K562 (cell line): ENCODE measurements at regions not wholly inside any gene's neighbourhood (a gene's known extent, or its start where the extent isn't known, plus 50 kb on each side); places are given as distances from the start of the nearest gene placed in this dataset.

Experiments
- CTCF ChIP-seq, 3 experiments: IDR thresholded peaks in 2 of 3; conservative IDR thresholded peaks in 1 of 3; 2 replicates each; pipeline ENCODE4 v1.5.1; 2011 to 2012; ENCODE audit warnings: low read length in 3 of 3, mild to moderate bottlenecking in 3 of 3, control low read depth in 2 of 3, improper control_type of control experiment in 1 of 3, inconsistent platforms in 1 of 3, low read depth in 1 of 3, mixed read lengths in 1 of 3, moderate library complexity in 1 of 3; ENCODE audit not compliant: insufficient read depth in 2 of 3
- JUN ChIP-seq, 2 experiments: sonication (generic) in 1 of 2; formaldehyde crosslinking in 1 of 2; IDR thresholded peaks; 2 replicates each; pipeline versions ENCODE4 v1.6.1 to v1.8.0; 2012 to 2022; ENCODE audit warnings: borderline replicate concordance in 2 of 2, mild to moderate bottlenecking in 2 of 2, improper control_type of control experiment in 1 of 2, low read depth in 1 of 2, low read length in 1 of 2, missing genetic modification reagents in 1 of 2
- ZEB2 ChIP-seq: fragments of 450-650 bp; IDR thresholded peaks from 2 replicates; pipeline ENCODE4 v1.6.1; 2016

GRCh38 chr16:76800196-76800595 is 390.8 kb upstream of the MON1B start:
- TF ChIP-seq ZEB2 (no peak), CTCF (IDR thresholded peaks at IDR 0.05 in 2 of 3, conservative IDR thresholded peaks at IDR 0.05 in 1 of 3; ENCODE audit: insufficient read depth in 2 of 3, low read depth in 1 of 3, low read length in 3 of 3) (no peak), JUN (IDR thresholded peaks at IDR 0.05; ENCODE audit: borderline replicate concordance, low read depth, low read length) (no peak), JUN (CRISPR knock-in tag; IDR thresholded peaks at IDR 0.05; ENCODE audit: borderline replicate concordance) (no peak)
